BJ (cell line): ENCODE measurements at regions not wholly inside any gene's neighbourhood (a gene's known extent, or its start where the extent isn't known, plus 50 kb on each side); places are given as distances from the start of the nearest gene placed in this dataset.

Source experiments
- CTCF ChIA-PET: fragments of 350-600 bp; formaldehyde crosslinking; extraction: SDS; loops from one replicate; lab custom pipeline; 2021; ENCODE audit warnings: antibody characterized with exemption, inconsistent platforms; lab: Yijun Ruan, JAX
- POLR2A ChIA-PET: fragments of 300-600 bp; sonication (Branson Sonifier 250); formaldehyde crosslinking; extraction: SDS; loops from one replicate; lab custom pipeline; 2021; ENCODE audit warnings: antibody characterized with exemption; lab: Charles Lee
- DNase-seq: peaks from one replicate; pipeline ENCODE4 v3.0.0-alpha.2; 2011; ENCODE audit warnings: low read depth
- H3K27me3 ChIP-seq: 2 replicates; pipeline ENCODE4 v1.6.0; 2011; ENCODE audit warnings: low read length; ENCODE audit not compliant: control insufficient read depth, insufficient read depth
- H3K36me3 ChIP-seq: 2 replicates; pipeline ENCODE4 v1.5.1; 2011; ENCODE audit warnings: low read length; ENCODE audit not compliant: control insufficient read depth, insufficient read depth
- H3K4me3 ChIP-seq: 2 replicates; pipeline ENCODE4 v1.5.1; 2011; ENCODE audit warnings: low read depth, mild to moderate bottlenecking, control low read depth, low read length
- TF ChIP-seq, protein P1 (sequence below): IDR thresholded peaks from 2 replicates; pipeline ENCODE4 v1.5.1; 2011; ENCODE audit warnings: low read depth, mild to moderate bottlenecking, control low read depth, inconsistent platforms, low read length, moderate library complexity; ENCODE audit not compliant: insufficient read depth

GRCh38 chr4:97386969-97387368 lies 756.3 kb downstream of the STPG2 start:
- Histone ChIP-seq H3K36me3 (no peaks in the 10 kb centered on the region), H3K27me3 (no peaks in the 10 kb centered on the region), H3K4me3 (no peak overlapping the region)
- no peak for DNase-seq
- TF ChIP-seq, protein P1, sequence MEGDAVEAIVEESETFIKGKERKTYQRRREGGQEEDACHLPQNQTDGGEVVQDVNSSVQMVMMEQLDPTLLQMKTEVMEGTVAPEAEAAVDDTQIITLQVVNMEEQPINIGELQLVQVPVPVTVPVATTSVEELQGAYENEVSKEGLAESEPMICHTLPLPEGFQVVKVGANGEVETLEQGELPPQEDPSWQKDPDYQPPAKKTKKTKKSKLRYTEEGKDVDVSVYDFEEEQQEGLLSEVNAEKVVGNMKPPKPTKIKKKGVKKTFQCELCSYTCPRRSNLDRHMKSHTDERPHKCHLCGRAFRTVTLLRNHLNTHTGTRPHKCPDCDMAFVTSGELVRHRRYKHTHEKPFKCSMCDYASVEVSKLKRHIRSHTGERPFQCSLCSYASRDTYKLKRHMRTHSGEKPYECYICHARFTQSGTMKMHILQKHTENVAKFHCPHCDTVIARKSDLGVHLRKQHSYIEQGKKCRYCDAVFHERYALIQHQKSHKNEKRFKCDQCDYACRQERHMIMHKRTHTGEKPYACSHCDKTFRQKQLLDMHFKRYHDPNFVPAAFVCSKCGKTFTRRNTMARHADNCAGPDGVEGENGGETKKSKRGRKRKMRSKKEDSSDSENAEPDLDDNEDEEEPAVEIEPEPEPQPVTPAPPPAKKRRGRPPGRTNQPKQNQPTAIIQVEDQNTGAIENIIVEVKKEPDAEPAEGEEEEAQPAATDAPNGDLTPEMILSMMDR = no peak
- CTCF ChIA-PET = no interaction called here
- POLR2A ChIA-PET = no interaction called here

- ChIA-PET POLR2A (no interaction called here), CTCF (interaction anchor here (1.1 kb wide), 1 partner anchor 14 kb away, joined by 3 read pairs; no protein-coding TSS in a partner anchor)
- no peak for DNase-seq
- Histone ChIP-seq H3K36me3 (no peaks in the 10 kb centered on the region), H3K4me3 (no peak overlapping the region), H3K27me3 (no peaks in the 10 kb centered on the region)
- TF ChIP-seq, protein P1 = no peak
Measured at GRCh38 chr4:97394653-97395052, 748.6 kb downstream of the STPG2 start.

GRCh38 chr4:97396097-97396496 lies 747.2 kb downstream of the STPG2 start:
- CTCF ChIA-PET = no interaction called here
- TF ChIP-seq, protein P1 = no peak
- Histone ChIP-seq H3K27me3 (no peaks in the 10 kb centered on the region), H3K36me3 (no peaks in the 10 kb centered on the region), H3K4me3 (no peak overlapping the region)
- no peak for DNase-seq
- POLR2A ChIA-PET = no interaction called here

DNA sequence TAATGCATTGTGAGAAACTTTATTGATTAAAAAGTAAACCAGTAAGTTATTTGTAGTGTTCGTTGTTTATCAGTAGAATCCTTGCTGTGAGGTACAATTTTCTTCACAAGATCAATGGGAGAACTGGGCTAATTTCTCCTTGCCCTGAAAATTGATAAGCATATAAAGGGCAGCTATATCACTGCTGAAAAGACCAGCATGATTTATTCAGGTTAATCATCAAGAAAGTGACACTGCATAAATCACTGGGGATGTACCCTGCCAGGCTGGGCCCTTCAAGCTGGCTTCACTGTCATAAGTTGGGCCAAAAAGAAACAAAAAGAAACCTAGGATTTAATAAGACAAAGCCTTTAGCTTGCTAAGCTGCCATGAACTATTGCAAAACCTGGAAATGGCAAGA lies 746.7 kb downstream of the STPG2 start:
- ChIA-PET POLR2A (no interaction called here), CTCF (no interaction called here)
- no peak overlapping the region for H3K4me3 ChIP-seq
- TF ChIP-seq, protein P1 = no peak
- H3K27me3 ChIP-seq = no peaks in the 10 kb centered on the region
- DNase-seq = no peak
- no peaks in the 10 kb centered on the region for H3K36me3 ChIP-seq

GRCh38 chr4:97404876-97405523 lies 738.3 kb downstream of the STPG2 start:
- DNase-seq = no peak
- no peaks in the 10 kb centered on the region for H3K27me3 ChIP-seq
- POLR2A ChIA-PET = no interaction called here
- TF ChIP-seq, protein P1 = no peak
- H3K4me3 ChIP-seq = no peak overlapping the region
- CTCF ChIA-PET = no interaction called here
- H3K36me3 ChIP-seq = no peaks in the 10 kb centered on the region
